LoVo (cell line): ENCODE measurements at regions not wholly inside any gene's neighbourhood (a gene's known extent, or its start where the extent isn't known, plus 50 kb on each side); places are given as distances from the start of the nearest gene placed in this dataset.
"Not testable (repeated sequence)": the region's sequence is repeated elsewhere in the genome, so short reads cannot be mapped to it uniquely, and the experiment has no call there.

Source experiments
- DNase-seq: peaks from one replicate; pipeline ENCODE4 v3.0.0-alpha.2; 2016; ENCODE audit warnings: low spot score

DNA sequence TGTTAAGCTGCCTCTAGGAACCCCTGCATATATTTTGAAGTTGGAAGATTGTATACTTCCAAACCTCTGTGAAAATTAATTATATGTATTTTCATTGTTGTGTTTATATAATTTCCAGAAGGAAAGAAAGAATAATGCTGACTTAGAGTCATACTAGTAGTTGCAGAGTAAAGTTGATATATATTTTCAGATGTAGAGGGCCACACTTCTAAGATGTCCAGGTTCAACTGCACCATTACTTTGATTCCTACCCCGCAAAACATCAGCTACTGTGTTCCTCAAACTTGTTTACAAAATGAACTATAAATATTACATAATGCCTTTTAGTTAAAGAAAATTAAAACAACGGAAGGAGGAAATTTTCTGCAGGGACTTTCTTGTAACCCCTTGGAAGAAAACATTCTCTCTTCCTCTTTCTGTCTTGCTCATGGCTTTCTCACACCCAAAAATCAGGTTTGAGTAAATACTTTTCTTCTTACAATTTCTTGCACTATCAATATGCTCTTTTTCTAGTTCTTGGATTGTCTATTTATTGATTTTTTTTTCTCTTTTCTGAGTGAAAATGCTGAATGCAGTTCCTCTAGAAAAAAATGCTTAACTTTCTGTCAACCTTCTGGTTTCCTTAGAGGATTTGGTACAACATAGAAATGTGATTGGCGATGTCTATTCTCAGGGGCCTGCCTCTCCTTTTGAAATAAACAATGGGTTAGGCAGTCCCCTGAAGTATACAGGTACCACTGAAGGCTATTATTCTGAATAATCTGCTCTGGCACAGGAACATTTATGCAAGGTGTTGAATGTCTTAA, 867.8 kb downstream of the TTLL7 start:
- no peak for DNase-seq

DNA sequence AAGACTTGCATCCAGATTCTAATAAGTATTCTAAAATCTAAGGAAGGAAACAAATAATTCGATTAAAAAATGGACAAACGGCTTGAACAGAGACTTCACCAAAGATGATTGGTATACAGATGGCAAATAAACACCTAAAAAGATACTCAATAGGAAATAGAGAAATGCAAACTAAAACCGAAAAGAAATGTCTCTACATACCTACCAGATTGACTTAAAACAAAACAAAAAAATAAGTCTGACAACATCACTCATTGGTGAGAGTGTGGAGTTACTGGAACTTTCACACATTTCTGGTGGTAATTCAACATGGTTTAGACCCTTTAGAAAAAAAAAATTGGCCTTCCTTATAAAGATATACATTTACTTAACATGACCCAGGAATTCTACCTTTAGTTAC, 869.8 kb downstream of the TTLL7 start:
- no peak for DNase-seq

DNA sequence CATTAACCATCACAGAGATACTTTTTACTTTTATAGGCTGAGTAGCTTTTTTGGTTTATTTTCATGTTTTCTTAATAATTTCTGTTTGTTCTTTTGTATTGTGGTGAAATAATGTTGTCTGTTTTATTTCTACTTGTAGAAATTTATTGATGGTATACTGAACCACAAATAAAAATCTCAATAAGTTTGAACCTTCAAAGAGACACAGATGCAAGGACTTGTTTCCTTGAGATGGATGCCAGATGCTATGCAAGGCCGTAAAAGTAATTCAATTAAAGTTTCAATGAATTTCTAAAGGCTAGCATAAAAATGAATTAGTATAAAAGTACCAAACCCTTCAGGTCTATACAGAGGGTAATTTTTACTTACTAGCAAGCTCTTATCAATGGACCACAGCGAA, 873.5 kb downstream of the TTLL7 start:
- no peak for DNase-seq

DNA sequence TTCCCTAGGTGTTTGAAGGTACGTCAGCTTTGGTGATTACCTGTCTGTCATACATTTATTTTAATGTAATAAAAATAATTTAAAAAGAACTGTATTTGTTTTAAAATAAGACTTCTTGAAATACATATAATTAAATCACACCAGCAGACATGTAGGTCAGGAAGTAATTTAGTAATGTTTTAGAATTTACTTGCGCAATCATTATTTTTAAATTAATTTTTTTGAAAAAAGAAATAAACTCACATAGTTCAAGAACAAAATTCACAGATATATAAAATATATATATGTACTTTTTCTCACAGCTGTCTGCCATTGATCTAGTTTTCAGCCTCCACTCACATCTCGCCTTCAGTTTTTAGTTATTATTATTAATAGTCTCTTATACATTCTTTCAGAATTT, 875.9 kb downstream of the TTLL7 start:
- DNase-seq, result no peak

DNA sequence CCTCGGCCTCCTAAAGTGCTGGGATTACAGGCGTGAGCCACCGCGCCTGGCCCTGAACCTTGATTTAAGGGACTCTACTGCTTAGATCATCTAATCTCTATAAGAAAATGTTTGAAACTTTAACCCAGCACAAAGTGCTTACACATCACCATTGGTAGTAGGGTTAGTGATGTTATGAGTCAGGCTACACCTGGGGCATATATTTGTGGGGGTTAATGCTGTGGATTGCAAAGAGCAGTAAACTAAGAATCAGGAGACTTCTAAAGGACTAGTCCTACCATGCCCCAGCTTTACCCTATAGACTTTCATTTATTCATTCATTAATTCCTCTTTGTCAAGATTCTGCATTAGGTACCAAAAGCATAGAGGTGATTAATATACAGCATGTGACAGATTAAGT, 880.5 kb downstream of the TTLL7 start:
- no peak for DNase-seq

DNA sequence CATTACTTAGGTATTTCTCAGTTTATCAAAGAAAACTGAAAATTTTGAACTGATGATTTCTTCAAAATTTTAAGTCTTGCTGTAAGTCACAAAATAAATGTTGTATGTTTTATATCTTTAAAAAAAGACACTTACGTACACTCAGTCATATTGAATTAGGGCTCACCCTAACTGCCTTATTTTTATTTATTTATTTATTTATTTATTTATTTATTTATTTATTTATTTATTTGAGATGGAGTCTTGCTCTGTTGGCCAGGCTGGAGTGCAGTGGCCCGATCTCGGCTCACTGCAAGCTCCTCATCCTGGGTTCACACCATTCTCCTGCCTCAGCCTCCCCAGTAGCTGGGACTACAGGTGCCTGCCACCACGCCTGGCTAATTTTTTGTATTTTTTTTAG, 881.9 kb downstream of the TTLL7 start:
- not testable (repeated sequence) for DNase-seq

DNA sequence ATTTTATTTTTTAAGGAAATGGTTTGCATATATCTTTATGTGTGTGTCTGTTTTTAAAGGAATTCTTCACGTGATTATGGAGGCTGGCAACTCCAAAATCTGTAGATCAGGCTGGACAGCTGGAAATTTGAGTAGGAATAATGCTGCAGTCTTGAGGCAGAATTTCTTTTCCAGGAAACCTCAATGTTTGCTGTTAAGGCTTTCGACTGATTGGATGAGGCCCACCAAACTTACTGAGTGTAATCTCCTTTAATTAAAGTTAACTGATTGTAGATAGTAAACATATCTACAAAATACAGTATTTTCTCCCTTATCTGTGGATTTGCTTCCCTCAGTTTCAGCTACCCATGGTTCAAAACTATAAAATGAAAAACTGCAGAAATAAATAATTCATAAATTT, 883.1 kb downstream of the TTLL7 start:
- DNase-seq, result no peak

DNA sequence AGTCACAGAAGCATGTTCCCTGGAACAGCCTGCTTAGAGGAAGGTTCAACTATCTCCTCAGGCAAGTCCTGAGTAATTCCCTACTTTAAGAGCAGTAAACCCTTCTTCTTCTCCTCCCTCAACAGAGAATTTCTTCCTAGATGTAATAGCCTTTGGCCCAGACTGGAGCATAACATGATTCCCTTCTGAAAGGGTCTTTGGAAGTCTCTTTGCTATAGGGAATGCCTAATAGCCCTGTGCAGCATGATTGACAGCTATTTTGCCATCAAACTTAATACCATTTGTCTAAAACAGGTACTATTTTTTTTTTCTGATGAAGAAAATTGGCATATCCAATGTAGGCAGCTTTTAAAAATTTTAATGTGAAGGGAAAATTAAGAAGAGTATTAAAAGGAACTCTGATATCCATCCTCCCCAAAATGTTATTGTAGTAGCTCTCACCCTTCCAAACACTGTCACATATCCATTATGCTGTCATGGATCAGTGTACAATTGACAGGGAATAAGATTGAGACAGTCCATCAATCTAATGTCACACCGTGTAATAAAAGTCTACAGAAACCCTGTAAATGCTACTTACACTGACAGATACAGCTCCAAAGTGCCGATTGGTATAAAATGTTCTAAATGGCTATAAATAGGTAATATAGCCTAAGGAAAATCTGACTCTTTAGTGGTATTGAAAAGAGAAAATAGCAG, 884.6 kb downstream of the TTLL7 start:
- DNase-seq, result no peak

DNA sequence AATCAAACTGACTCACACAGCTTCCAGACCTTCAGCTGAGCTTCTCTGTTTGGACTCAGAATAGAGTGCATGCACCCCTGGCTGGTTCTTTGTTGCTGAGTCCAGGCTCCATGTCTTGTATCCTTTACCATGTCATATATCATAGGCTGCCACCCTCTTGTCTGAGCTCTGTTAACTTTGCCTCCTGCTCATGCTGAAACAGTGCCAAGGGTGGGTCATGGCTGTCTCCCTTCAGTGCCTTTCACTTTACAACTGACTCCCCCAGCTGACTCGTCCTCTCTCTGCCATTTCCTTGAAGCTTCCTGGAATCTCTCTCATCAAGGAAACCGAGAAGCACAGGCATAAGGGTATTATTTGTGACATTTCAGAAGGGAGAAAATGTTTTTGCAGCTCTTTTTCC, 885.3 kb downstream of the TTLL7 start:
- DNase-seq, result no peak

DNA sequence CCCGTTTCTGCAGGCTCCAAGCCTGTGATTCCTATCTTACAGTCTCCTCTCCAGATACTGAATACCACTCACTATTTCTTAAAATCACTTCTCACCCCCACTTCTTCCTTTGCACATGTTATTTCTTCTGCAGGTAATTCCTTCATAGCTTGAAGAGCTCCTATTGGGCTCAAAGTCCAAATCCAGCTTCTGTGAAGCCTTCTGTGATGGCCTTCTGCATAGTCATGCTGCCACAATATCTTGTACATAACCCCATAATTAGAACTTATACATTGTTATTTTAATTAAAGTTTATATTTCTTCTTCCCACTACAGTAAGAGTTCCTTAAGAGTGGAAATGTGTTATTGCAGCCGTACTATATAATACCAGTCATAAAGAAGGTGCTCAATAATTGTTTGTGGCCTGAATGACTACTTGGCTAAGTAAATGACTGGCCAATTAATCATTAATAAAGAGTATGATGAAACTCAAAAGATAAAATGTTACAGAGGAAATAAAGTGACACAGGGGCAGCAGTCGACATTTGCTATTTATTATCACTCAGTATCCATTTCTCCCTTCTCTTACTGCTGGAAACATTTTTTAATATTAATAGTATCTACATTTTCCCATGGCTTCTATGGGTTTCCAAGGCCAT, 886.6 kb downstream of the TTLL7 start:
- no peak for DNase-seq

DNA sequence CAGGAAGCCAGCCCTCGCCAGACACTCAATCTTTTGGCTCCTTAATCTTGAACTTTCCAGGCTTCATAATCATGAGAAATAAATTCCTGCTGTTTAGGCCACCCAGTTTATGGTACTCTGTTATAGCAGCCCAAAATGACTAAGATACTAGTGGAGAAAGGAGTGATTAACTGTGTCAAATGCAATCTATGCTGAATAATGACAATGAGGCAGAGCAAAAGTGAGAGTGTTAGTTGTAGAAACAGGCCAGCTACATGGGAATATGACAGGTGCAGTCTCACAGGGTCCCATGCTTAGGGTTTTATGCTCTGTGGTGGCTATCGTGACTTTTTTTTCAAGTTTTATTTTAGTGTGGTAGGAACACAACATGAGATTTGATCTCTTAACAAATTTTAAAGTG, 888.8 kb downstream of the TTLL7 start:
- DNase-seq, result no peak

DNA sequence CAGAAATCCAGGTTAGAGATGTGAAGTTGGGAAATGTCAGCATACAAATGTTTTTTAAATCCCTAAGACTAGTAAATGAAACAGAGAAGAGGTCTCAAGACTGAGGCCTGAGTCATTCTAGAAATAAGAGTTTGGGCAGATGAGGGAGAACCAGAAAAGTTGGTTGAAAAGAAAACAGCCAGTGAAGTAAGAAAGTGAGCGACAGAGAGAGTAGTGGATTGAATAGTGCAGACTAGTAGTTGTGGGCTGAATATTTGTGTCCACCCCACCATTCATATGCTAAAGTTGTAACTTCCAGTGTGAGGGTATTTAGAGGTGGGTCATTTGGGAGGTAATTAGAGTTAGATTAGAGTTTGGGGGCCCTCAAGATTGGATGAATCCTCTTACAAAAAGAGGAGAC, 889.2 kb downstream of the TTLL7 start:
- DNase-seq, result no peak

DNA sequence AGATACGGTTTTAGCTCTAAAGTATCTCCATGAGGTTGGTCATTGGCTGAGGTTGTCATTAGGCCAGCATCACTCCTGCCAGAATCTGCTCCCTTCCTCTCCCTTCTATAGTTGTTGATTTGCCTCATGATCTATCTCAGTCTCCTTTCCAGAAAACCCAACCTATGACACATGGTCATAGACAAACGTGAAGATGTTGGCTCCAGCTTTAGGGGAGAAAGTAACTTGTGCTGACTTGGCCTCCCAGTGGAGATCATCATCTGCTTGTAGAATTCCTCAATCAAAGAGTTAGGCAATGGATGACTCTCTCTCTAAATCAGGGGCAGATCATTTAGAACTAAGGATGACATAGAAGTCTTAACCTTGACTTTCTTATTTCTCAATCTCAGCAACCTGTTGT, 894.4 kb downstream of the TTLL7 start:
- DNase-seq, result no peak

DNA sequence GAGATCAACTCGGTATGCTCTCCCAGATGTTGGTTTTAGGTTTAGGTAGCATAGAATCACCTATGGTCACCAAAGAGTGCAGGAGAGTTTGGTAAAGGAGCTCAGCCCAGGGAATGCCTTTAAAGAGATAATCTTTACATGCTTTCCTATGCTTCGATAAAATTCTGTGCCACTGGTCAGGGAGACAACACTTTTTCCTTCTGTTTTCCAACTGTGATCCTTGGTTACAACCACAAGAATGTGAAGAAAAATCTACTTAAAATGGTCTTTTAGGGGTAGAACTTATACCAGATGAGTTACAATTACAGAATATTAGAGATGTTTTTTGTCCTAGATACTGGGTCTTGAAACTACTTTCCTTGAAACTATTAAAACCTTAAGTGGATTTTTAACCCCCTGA, 895.6 kb downstream of the TTLL7 start:
- DNase-seq, result no peak

DNA sequence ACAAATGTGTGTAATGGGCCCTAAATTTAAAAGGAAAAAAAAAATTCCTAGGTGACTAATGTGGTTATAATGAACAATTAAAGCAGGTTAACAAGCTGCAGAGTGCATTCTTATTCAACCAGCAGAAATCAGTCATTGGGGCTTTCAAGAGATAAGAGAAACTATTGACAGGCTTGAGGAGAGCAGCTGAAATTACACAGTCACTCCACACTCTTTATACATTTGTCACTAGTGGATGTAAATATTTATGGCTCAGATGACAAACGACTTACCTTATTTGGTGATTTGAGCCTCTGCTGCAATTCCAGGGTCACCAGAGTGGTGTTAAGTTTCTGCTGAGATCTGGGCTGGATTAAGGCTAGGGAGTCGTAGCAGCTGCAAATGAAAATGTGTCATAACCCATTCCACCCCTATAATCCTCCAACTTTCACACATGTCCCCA, 896.3 kb downstream of the TTLL7 start:
- DNase-seq, result no peak

DNA sequence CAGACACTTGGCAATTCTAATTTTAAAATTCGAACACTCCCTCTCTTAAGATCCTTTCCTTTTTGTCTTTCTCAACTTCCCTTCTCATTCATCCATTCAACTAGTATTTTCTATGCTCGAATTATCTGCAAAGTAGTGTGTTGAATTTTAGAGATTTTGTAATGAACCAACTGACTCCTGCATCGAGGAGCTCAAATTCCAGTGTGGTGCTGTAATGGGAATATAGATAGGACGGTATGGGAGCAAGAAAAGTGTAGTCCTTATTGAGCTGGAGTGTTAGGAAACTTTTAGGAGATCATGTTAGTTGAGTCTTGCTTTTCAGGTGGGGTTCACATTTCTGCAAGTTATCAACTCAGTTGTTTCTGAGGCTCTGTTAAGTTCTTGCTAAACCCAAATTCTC, 897.5 kb downstream of the TTLL7 start:
- no peak for DNase-seq

DNA sequence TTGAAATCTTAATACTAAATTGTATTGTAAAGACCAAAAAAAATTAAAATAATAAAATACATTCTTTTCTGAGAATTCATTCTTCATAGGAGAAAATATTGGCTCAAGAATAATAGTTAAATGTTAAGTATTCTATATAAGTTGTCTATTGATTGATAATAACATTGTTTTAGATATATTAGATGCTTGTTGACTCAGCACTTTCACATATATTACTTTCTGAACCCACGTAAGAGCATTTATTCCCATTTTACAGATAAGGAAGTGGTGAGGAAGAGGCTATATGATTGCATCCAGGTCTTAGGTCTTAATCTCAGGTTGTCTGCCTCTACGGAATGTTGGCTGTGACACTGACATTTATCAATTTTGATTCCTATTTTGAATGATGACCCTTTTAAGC, 898.8 kb downstream of the TTLL7 start:
- no peak for DNase-seq

DNA sequence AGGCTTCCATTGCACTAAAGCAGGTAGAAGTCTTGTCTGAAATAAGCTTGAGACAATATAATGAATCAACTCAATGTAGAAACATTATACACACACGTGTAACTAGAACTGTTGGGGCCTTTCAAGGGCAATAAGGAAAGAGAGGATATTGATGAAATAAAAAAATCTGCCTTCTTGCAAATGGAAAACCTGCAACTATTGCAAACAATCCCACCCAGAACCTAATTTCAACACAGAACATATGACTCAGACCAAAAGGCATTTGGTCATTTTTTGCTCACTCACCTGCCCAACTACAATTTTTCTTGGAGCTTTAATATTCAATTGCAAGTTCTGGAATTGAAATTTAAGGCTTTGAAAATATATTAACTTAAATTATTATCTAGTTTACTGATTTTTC, 900.1 kb downstream of the TTLL7 start:
- no peak for DNase-seq

DNA sequence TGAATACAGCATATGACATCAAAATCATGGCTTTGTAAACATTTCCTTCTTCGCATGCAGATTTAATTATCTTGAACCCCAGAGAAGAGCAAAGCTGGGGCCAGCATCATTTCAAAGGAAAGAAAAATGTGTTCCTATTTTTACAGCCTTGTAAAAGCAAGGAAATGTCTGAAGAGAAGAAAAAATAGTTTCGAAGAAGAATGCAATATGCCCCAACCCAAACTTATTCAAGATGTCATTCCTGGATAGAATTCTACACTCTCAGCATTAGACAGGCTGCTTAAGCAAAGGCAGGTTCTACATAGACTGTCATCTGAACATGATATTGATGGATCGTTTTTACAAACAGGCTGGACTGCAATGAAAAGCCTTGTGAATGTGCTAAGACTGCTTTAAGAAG, 900.8 kb downstream of the TTLL7 start:
- no peak for DNase-seq

DNA sequence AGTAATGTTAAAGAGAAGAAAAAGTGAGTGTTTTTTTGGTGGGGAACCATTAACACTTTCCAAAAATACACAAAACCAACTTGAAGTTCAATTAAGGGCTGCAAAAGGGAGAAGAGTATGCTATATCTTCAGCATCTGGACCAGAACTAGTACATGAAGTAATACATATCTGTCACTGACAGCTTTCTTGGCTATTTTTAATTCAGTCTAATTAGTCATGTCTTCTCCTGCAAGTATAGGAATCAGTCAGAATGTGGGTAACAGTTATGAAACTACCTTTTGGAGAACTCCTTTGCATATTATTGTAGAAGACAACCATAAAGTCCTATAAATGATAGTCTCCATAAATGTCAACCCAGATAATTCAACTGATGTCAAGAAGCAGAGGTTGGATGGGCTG, 901.2 kb downstream of the TTLL7 start:
- DNase-seq, result no peak

DNA sequence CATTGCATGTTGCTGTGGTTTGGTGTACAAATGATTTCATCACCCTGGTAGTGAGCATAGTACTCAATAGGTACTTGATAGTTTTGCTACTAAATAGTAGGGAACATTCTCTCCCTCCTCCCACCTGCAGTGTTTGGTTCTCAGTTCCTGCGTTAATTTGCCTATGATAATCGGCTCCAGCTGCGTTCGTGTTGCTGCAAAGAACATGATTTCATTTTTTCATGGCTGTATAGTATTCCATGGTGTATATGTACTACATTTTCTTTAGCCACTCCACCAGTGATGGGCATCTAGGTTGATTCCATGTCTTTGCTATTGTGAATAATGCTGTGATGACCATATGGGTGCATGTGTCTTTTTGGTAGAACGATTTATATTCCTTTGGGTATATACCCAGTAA, 903.4 kb downstream of the TTLL7 start:
- no peak for DNase-seq

DNA sequence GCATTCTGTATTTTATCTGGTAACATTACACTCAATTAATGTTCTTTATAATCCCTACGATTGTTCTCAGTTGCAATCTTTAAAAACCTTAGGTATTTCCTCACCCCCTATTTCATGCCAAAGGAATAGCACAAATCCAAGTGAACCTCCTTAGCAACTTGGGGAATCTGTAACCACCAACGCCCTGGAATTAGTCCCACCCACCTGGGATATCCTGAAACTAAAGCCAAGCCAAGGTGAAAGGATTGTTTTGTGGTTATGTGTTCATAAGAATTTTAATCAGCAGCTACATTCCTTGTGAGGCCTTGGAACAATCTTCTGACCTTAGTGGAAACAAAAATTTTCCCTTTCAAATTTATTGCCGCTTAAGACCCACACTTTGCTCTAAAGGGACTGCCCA, 908.7 kb downstream of the TTLL7 start:
- DNase-seq, result no peak

DNA sequence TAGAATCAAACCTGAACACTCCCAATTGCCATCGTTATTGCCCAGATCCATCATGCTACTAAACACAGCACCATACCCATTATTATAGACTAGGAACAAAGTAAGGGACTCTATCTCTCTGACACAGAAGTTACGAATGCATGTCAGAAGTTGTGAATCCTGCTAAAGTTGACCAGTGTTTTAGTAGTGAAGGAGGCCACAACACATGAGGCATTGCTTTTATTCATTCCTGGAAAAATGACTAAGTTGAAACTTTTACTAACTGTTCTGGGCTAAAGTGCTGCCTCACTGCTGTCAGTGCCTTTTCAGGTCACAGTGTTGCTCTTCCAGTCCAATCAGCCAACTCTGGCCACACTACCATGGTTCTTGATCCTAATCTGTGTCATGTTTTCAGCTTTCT, 911.1 kb downstream of the TTLL7 start:
- no peak for DNase-seq
